Osteoblast (primary cell): ENCODE measurements at regions not wholly inside any gene's neighbourhood (a gene's known extent, or its start where the extent isn't known, plus 50 kb on each side); places are given as distances from the start of the nearest gene placed in this dataset.
A peak's percentile ranks its signal among the peaks of the same experiment; 100 is the strongest.

Source experiments
- DNase-seq: peaks from one replicate; pipeline ENCODE4 v3.0.0; 2011; ENCODE audit warnings: low spot score, mixed read lengths; ENCODE audit not compliant: insufficient read length; ENCODE audit errors: missing footprints
- H2AFZ ChIP-seq: 2 replicates; pipeline ENCODE4 v1.6.0; 2011; ENCODE audit warnings: mild to moderate bottlenecking, low read length
- H3K27ac ChIP-seq: 2 replicates; pipeline ENCODE4 v1.5.1; 2011; ENCODE audit warnings: mild to moderate bottlenecking, low read depth, low read length, moderate library complexity
- H3K27me3 ChIP-seq: 2 replicates; pipeline ENCODE4 v1.6.0; 2012; ENCODE audit warnings: mild to moderate bottlenecking, control low read depth, inconsistent platforms, low read length, moderate library complexity; ENCODE audit not compliant: insufficient read depth
- H3K36me3 ChIP-seq: 2 replicates; pipeline ENCODE4 v1.5.1; 2011; ENCODE audit warnings: mild to moderate bottlenecking, low read length, control low read depth, moderate library complexity; ENCODE audit not compliant: insufficient read depth
- H3K4me1 ChIP-seq: 2 replicates; pipeline ENCODE4 v1.5.1; 2011; ENCODE audit warnings: mild to moderate bottlenecking, low read length, control low read depth, moderate library complexity; ENCODE audit not compliant: insufficient read depth
- H3K4me2 ChIP-seq: 2 replicates; pipeline ENCODE4 v1.6.0; 2011; ENCODE audit warnings: mild to moderate bottlenecking, low read length; ENCODE audit not compliant: insufficient read depth
- H3K4me3 ChIP-seq: fragments of 200-600 bp; sonication (generic); 3 replicates; pipeline ENCODE4 v1.5.1; 2012; ENCODE audit warnings: mild to moderate bottlenecking, low read length, inconsistent platforms; ENCODE audit not compliant: insufficient read depth
- H3K79me2 ChIP-seq: 2 replicates; pipeline ENCODE4 v1.6.0; 2012; ENCODE audit warnings: mild to moderate bottlenecking, low read length, control low read depth, inconsistent platforms; ENCODE audit not compliant: insufficient read depth
- H3K9me3 ChIP-seq: 2 replicates; pipeline ENCODE4 v1.5.1; 2011; ENCODE audit warnings: low read depth, low read length, control low read depth
- H4K20me1 ChIP-seq: 2 replicates; pipeline ENCODE4 v1.6.0; 2012; ENCODE audit warnings: mild to moderate bottlenecking, low read length, control low read depth; ENCODE audit not compliant: insufficient read depth
- CTCF ChIP-seq: IDR thresholded peaks from 2 replicates; pipeline ENCODE4 v1.5.1; 2011; ENCODE audit warnings: mild to moderate bottlenecking, low read depth, low read length, moderate library complexity; ENCODE audit errors: extremely low read depth

GRCh38 chr1:47522935-47523834, 85.3 kb downstream of the FOXD2 start:
- no peaks in the 10 kb centered on the region for H3K79me2 ChIP-seq
- H3K4me1 ChIP-seq = peaks cover 3% of the 10 kb centered on the region
- DNase-seq = no peak
- H3K27me3 ChIP-seq = peaks cover 5% of the 10 kb centered on the region
- H2AFZ ChIP-seq = no peak overlapping the region
- H3K27ac ChIP-seq = no peak overlapping the region
- no peaks in the 10 kb centered on the region for H3K9me3 ChIP-seq
- no peaks in the 10 kb centered on the region for H3K36me3 ChIP-seq
- H3K4me3 ChIP-seq = no peak overlapping the region
- no peak overlapping the region for H3K4me2 ChIP-seq
- H4K20me1 ChIP-seq = no peaks in the 10 kb centered on the region
- no peak for TF ChIP-seq CTCF

- H3K27me3 ChIP-seq = peaks cover 5% of the 10 kb centered on the region
- no peaks in the 10 kb centered on the region for H4K20me1 ChIP-seq
- peaks cover 3% of the 10 kb centered on the region for H3K4me1 ChIP-seq
- H2AFZ ChIP-seq = no peak overlapping the region
- no peak for TF ChIP-seq CTCF
- no peak overlapping the region for H3K27ac ChIP-seq
- H3K4me2 ChIP-seq = no peak overlapping the region
- no peak for DNase-seq
- H3K9me3 ChIP-seq = peaks cover under 1% of the 10 kb centered on the region
- no peak overlapping the region for H3K4me3 ChIP-seq
- H3K79me2 ChIP-seq = no peaks in the 10 kb centered on the region
- H3K36me3 ChIP-seq = no peaks in the 10 kb centered on the region
Observed at GRCh38 chr1:47523835-47524215, 86.0 kb downstream of the FOXD2 start.

- no peak for DNase-seq
- Histone ChIP-seq H3K4me3 (no peak overlapping the region), H3K36me3 (no peaks in the 10 kb centered on the region), H3K4me1 (peaks cover 3% of the 10 kb centered on the region), H3K4me2 (no peak overlapping the region), H3K27me3 (peaks cover 5% of the 10 kb centered on the region), H3K79me2 (no peaks in the 10 kb centered on the region), H2AFZ (no peak overlapping the region), H4K20me1 (no peaks in the 10 kb centered on the region), H3K9me3 (peaks cover 2% of the 10 kb centered on the region), H3K27ac (no peak overlapping the region)
- TF ChIP-seq CTCF = no peak
Observed at GRCh38 chr1:47524272-47524671, 86.4 kb downstream of the FOXD2 start.

GRCh38 chr1:47527653-47528272, 89.9 kb downstream of the FOXD2 start:
- no peak overlapping the region for H3K4me2 ChIP-seq
- peaks cover 5% of the 10 kb centered on the region for H3K27me3 ChIP-seq
- H2AFZ ChIP-seq = no peak overlapping the region
- H3K4me1 ChIP-seq = no peaks in the 10 kb centered on the region
- H3K27ac ChIP-seq = no peak overlapping the region
- no peaks in the 10 kb centered on the region for H3K36me3 ChIP-seq
- H3K4me3 ChIP-seq = no peak overlapping the region
- H3K79me2 ChIP-seq = no peaks in the 10 kb centered on the region
- no peak for DNase-seq
- no peaks in the 10 kb centered on the region for H4K20me1 ChIP-seq
- TF ChIP-seq CTCF = peak; percentile 54
- peaks cover 2% of the 10 kb centered on the region for H3K9me3 ChIP-seq
